Lower lobe of right lung (tissue), 2 donors: ENCODE measurements at regions not wholly inside any gene's neighbourhood (a gene's known extent, or its start where the extent isn't known, plus 50 kb on each side); places are given as distances from the start of the nearest gene placed in this dataset.

ENCODE experiments used
- ATAC-seq, 2 donors: fragments of 200-7000 bp; cut with Tn5 transposase; one replicate each; pipeline ENCODE4 v1.9.1; 2020 to 2022; ENCODE audit warnings: mild to moderate bottlenecking in 2 of 2, moderate library complexity in 2 of 2
- DNase-seq: peaks from one replicate; pipeline ENCODE4 v3.0.0-alpha.2; 2020
- H3K27ac ChIP-seq: fragments of 200-600 bp; one replicate; pipeline ENCODE4 v1.8.0; 2022
- H3K27me3 ChIP-seq: fragments of 200-600 bp; one replicate; pipeline ENCODE4 v1.8.0; 2022; ENCODE audit warnings: low read depth
- H3K36me3 ChIP-seq: fragments of 200-600 bp; one replicate; pipeline ENCODE4 v1.8.0; 2022; ENCODE audit warnings: mild to moderate bottlenecking
- H3K4me1 ChIP-seq: fragments of 200-600 bp; one replicate; pipeline ENCODE4 v1.8.0; 2022
- H3K4me3 ChIP-seq: fragments of 200-600 bp; one replicate; pipeline ENCODE4 v1.8.0; 2022; ENCODE audit warnings: mild to moderate bottlenecking
- H3K9me3 ChIP-seq: fragments of 200-600 bp; one replicate; pipeline ENCODE4 v1.8.0; 2022
- intact Hi-C: fragments of 100-400 bp; cut with DNase I; formaldehyde crosslinking; loops from one replicate; pipeline ENCODE4 v1.11.0; 2022
- TF ChIP-seq, protein P1 (sequence below): fragments of 200-600 bp; IDR thresholded peaks from one replicate; pipeline ENCODE4 v1.8.0; 2022; ENCODE audit warnings: antibody characterized with exemption, mild to moderate bottlenecking
- donor health status: DM: no; HTN: yes; CAD: no; lungs with severe emphysema.

DNA sequence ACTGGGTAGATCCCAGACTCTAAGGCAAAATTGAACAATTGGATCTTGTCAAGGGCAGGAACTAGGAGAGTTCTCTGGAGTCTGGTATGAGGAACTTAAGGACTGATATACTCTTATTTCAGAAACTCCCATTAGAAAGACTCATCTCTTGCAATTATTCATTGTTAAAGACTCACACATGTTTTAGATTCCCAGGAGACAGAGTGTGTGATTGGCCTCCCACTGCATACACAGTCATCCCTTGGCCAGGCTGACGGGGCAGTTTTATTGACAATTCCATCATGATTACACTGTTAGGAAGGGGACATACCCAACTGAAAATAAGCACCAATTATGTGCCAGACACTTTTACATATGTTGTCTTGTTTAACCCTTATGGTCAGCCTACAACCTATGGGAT, 347.2 kb downstream of the DMAC1 start:
- TF ChIP-seq, protein P1, sequence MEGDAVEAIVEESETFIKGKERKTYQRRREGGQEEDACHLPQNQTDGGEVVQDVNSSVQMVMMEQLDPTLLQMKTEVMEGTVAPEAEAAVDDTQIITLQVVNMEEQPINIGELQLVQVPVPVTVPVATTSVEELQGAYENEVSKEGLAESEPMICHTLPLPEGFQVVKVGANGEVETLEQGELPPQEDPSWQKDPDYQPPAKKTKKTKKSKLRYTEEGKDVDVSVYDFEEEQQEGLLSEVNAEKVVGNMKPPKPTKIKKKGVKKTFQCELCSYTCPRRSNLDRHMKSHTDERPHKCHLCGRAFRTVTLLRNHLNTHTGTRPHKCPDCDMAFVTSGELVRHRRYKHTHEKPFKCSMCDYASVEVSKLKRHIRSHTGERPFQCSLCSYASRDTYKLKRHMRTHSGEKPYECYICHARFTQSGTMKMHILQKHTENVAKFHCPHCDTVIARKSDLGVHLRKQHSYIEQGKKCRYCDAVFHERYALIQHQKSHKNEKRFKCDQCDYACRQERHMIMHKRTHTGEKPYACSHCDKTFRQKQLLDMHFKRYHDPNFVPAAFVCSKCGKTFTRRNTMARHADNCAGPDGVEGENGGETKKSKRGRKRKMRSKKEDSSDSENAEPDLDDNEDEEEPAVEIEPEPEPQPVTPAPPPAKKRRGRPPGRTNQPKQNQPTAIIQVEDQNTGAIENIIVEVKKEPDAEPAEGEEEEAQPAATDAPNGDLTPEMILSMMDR: no peak

DNA sequence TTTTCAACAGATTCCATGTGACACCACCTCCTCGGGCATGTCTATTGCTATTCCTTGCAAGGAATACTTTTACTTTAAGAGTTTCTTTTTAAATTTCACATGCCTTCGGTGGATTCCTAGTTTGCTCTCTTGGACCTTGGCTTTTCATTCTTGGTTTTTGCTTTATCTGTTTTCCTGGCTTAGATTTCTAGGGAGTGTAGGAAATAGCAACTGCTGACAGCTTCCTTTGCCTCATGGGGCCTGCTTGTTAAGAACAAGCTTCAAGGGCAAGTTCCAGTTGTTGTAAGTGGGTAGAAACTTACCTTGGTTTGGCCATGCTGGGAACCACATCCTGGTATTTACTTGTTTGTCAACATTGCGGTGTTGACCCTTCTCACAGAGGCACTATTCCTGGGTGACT, 348.5 kb downstream of the DMAC1 start:
- no peaks in the 10 kb centered on the region for H3K9me3 ChIP-seq
- no peaks in the 10 kb centered on the region for H3K4me1 ChIP-seq
- no peak overlapping the region for H3K27ac ChIP-seq
- ATAC-seq: no peak
- no peak overlapping the region for H3K4me3 ChIP-seq
- intact Hi-C loops: no loop called here
- H3K36me3 ChIP-seq: no peaks in the 10 kb centered on the region
- H3K27me3 ChIP-seq: no peaks in the 10 kb centered on the region
- no peak for DNase-seq
- TF ChIP-seq, protein P1: no peak

More for the DNA sequence above, 347.2 kb downstream of the DMAC1 start:
- DNase-seq: no peak
- no peaks in the 10 kb centered on the region for H3K4me1 ChIP-seq
- H3K27ac ChIP-seq: no peak overlapping the region
- no peak for ATAC-seq
- no peaks in the 10 kb centered on the region for H3K9me3 ChIP-seq
- H3K4me3 ChIP-seq: no peak overlapping the region
- no peaks in the 10 kb centered on the region for H3K27me3 ChIP-seq
- intact Hi-C loops: no loop called here
- no peaks in the 10 kb centered on the region for H3K36me3 ChIP-seq

DNA sequence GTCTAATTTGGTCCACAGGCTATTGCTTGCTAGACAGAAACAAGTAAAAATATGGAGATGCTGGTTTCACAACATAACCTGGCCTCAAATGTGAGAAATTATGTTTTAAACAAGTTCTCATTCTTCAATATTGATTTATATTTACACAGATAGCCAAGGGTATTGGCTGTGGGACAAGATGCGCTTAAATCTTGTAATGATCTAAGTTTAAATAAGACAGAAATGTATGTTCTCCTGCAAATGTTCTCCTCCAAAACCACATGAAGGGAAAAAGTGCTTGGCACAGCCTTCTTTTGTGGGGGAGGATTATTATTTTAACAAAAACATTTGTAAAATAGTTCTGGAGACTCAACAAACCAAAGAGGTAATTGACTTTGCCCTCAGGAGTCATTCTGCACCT, 356.0 kb downstream of the DMAC1 start:
- Histone ChIP-seq H3K9me3 (no peaks in the 10 kb centered on the region), H3K27ac (no peak overlapping the region), H3K4me3 (no peak overlapping the region), H3K4me1 (no peaks in the 10 kb centered on the region), H3K36me3 (no peaks in the 10 kb centered on the region), H3K27me3 (no peaks in the 10 kb centered on the region)
- ATAC-seq: no peak
- intact Hi-C loops: no loop called here
- DNase-seq: no peak
- TF ChIP-seq, protein P1: no peak

DNA sequence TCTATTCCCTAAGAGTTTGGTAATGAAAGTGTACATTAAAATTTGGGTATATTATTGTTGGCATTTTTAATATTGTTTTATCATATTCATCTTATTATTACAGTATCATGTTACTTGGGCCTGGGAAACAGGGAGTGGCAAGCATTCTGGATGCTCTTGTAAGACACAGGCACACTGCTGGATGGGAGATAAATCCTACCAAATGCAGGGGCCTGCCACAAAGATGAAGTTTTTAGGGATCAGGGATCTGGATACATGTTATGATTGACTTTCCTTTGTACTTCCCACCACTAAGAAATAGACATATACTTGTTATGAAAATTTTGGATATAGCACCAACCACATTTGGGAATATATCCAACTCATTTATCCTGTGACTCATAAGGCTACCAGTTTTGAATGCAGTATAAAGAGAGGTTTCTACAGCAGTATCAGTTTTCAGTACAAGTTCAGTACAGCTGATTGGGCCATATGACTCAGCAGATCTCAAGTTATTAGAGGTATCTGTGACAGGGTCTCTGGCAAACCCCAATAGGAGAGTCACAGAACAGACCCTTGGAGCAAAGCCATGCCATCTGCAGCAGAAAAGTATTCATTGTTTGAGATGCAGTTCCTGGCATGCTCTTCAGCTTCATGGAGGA, 360.1 kb downstream of the DMAC1 start:
- ATAC-seq (no peak), DNase-seq (no peak)
- TF ChIP-seq, protein P1: no peak
- H3K9me3 ChIP-seq: no peaks in the 10 kb centered on the region
- intact Hi-C loops: no loop called here
- H3K27me3 ChIP-seq: no peaks in the 10 kb centered on the region
- H3K4me3 ChIP-seq: no peak overlapping the region
- no peaks in the 10 kb centered on the region for H3K4me1 ChIP-seq
- H3K27ac ChIP-seq: no peak overlapping the region
- H3K36me3 ChIP-seq: no peaks in the 10 kb centered on the region

DNA sequence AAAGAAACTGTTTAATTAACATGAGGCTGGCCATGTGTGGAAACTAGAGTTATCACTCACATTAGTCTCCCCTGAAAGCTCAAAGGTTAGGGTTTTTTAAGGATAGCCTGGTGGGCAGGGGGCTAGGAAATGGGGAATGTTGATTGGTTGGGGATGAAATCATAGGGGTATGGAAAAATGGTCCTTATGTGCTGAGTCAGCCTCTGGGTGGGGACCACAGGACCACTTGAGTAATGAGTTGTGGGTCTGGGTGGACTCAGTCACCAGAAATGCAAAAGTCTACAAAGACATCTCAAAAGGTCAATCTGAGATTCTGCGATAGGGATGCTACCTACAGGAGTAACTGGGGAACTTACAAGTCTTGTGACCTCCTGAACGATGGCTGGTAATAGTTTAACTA, 362.8 kb downstream of the DMAC1 start:
- H3K27me3 ChIP-seq: no peaks in the 10 kb centered on the region
- H3K36me3 ChIP-seq: no peaks in the 10 kb centered on the region
- H3K27ac ChIP-seq: no peak overlapping the region
- ATAC-seq: no peak
- H3K4me1 ChIP-seq: no peaks in the 10 kb centered on the region
- TF ChIP-seq, protein P1: no peak
- intact Hi-C loops: no loop called here
- DNase-seq: no peak
- no peak overlapping the region for H3K4me3 ChIP-seq
- H3K9me3 ChIP-seq: peaks cover 7% of the 10 kb centered on the region
